HG02623 (cell line): ENCODE measurements at regions not wholly inside any gene's neighbourhood (a gene's known extent, or its start where the extent isn't known, plus 50 kb on each side); places are given as distances from the start of the nearest gene placed in this dataset.

Experiments used
- ATAC-seq: cut with Tn5 transposase; IDR thresholded peaks from one replicate; pipeline ENCODE4 v1.9.1; 2021; ENCODE audit warnings: moderate library complexity; ENCODE audit not compliant: unreplicated experiment

- ATAC-seq, result no peak
These were observed 189.7 kb upstream of the HDAC9 start for GRCh38 chr7:18305866-18306265.

DNA sequence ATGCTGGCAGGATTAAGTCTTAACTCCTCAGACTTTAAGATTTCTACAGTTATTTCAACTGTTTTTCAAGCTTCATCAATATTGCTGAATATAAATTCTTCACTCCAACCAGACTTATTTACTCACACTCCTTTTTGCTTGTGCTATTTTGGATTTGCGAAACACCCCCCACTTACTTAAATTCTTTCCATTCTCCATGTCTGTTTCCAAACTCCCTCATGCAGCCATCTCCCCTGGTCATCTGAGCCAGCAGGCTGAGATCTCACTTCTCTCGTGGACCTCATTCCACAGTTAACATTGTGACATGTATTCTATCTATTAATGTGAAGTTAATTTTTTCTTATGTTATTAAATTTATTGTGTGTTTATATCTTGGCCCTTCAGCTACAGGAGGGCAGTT, 188.9 kb upstream of the HDAC9 start:
- no peak for ATAC-seq

DNA sequence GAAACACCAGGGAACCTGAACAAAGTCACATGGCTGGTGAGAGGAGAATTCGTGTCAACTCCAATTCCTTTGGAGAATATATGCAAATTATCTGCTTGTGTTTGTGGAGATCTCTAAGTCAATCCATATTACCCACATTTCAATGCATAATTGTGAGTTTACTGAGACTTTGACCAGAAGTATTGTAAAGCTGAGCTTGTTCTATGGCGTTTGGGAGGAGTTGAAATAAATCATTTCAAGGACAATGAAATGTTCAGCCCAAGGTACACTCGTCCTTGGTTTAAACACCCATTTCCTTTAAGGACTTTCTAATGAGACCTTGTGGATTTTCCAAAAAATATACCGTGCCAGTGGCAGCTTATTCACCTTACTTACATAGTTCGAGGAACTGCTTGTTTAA, 186.6 kb upstream of the HDAC9 start:
- no peak for ATAC-seq

DNA sequence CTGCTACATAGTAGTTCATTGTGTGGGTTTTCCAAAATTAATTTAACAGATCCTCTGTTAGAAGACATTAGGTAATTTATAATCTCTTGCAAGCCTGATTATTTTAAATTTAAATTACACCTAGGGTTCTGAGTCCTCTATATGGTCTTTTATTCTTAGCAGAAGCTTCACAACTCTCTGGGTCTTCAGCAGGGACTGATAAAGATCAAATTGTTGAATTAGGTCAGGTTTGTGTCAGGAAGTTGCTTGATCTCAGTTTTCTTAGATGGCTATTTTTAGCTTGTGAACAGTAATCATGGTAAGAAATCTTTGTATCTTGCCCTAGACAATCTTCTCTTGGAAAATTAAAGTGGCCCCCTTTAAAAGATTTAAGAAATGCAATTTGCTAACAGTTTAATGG, 183.1 kb upstream of the HDAC9 start:
- no peak for ATAC-seq

DNA sequence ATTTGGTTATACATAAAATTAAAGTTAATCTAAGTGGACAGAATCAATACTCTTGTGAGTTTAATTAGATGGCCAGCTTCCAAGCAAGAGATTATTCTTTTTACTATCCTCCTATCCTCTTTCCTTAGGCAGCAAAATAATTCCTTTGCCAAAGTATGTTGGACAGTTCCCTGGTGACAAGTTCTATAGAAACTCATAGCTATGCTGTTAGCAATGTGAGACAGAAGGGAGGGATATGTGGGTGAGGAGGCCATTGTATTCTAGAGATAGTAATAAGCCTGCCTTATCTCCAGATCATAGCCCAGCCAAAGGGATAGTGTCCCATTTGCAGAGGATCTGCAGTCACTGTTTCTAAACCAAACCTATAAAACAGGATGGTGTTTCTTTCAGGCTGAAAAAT, 181.6 kb upstream of the HDAC9 start:
- no peak for ATAC-seq

DNA sequence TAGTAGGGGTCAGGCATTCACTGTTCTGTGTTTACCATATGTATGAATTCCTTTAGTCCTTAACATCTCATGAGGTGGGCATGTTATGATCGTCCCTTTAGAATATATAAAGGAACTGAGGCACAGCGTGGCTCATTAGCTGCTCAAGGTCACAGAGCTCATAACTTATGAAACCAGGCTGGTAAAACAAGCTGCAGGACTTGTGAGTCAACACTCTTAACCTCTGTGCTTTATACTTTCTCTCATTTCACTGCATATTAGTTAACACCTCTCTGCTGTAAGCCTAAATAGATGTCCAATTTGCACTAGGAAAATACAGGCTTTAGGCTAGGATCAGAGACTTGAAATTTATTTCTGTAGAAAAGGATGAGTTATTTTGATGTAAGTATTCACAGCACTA, 180.3 kb upstream of the HDAC9 start:
- no peak for ATAC-seq

DNA sequence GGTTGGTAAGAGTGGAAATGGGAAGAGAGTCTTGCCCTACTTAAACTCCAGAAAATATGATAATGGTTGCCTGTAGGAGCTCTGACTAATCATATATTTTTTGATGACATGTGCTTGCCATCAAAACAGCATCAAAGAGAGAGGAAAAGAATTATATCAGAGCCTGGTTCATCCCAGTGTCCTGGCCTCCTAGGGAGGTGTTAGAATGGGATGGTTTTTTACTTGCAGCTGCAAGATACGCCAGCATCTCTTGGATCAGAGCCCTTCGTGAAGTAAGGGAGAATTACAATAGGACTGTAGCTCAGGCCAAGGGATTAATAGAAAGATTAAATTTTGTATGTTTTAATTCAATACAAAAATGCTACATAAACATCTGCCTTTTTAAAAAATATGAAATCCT, 177.6 kb upstream of the HDAC9 start:
- no peak for ATAC-seq

- ATAC-seq, result no peak
These were observed 175.1 kb upstream of the HDAC9 start for GRCh38 chr7:18320422-18320821.

DNA sequence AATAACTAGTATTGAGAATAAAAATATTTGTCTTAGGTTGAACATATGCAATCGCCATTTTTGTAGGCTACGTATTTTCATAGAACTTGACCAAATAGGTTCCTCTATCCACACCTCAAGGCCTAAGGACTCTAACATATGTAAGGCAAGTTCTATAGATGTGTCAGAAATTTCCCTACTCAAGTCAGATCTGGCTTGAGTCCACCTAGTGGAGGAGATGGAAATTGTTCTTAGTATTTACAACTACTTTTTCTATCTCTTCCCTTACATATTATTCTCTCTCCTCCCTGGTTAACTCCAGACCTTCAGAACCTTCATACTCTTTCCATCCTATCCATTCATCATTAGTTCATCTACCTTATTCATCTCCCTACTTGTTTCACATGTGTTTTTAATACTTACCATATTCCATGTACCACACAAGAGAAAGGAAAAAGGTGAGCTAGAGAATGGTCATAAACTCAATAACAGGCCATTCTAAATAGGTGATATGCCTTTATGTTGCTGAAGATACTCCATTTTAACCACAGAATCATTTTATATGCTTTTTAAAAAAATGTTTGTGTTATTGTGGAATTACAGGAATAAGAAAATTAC, 174.5 kb upstream of the HDAC9 start:
- peak; percentile 84 for ATAC-seq

- no peak for ATAC-seq
These were observed 165.0 kb upstream of the HDAC9 start for GRCh38 chr7:18330548-18330947.

GRCh38 chr7:18336626-18337025, 158.9 kb upstream of the HDAC9 start:
- no peak for ATAC-seq

GRCh38 chr7:18337048-18337809, 158.3 kb upstream of the HDAC9 start:
- no peak for ATAC-seq

- no peak for ATAC-seq
These were observed 156.5 kb upstream of the HDAC9 start for GRCh38 chr7:18338910-18339523.

DNA sequence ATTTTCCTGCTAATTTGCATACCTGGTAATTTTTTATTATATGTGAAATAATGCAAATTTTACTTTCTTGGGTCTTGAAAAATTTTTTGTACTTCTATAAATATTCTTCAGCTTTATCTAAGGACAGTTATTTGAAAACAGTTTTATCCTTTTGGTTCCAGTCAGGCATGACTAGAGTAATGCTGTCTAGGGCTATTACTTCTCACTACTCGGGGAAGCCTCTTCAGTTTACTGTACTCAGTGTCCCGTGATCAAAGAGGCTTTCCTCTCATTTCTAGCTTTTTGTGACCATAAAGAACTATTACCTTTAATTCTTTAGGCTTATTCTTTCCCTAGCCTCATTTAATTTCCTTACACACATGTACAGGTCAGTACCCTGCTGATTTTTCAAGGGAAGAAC, 153.8 kb upstream of the HDAC9 start:
- no peak for ATAC-seq

- ATAC-seq, result no peak
These were observed 152.5 kb upstream of the HDAC9 start for GRCh38 chr7:18343047-18343446.

- ATAC-seq, result no peak
These were observed 151.0 kb upstream of the HDAC9 start for GRCh38 chr7:18344536-18344935.

GRCh38 chr7:18345641-18346234, 149.8 kb upstream of the HDAC9 start:
- no peak for ATAC-seq

GRCh38 chr7:18347170-18347569, 148.4 kb upstream of the HDAC9 start:
- no peak for ATAC-seq

- no peak for ATAC-seq
These were observed 144.9 kb upstream of the HDAC9 start for GRCh38 chr7:18350678-18351077.

GRCh38 chr7:18352339-18353255, 143.0 kb upstream of the HDAC9 start:
- ATAC-seq, result peak; percentile 71

- ATAC-seq, result no peak
These were observed 142.2 kb upstream of the HDAC9 start for GRCh38 chr7:18353339-18353738.
